NCI-H2171 treated with DMSO at 0.1 percent for 48 hours (cell line): ENCODE measurements at regions not wholly inside any gene's neighbourhood (a gene's known extent, or its start where the extent isn't known, plus 50 kb on each side); places are given as distances from the start of the nearest gene placed in this dataset.

Experiments
- DNase-seq: peaks from one replicate; lab custom pipeline; 2025; lab: John Stamatoyannopoulos, UW

DNA sequence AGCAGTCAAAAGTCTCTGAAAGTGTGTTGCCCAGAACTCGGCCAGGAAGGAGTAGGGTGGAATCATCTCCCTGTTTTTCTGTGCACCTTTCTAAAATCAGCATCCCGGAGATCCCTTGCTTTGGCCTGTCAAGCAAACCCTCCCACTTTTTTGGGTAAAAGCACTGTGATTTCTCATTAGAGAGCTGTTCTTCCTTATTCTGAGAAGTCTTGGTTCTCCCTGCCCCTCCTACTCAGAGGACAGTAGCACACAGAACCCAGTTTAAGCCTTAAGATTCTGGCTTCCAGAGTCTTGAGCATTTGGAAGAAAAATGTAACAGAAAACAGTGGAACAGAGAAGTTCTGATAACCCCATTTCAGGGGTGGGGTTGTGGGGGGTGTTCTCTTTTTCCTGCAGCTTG, 52.6 kb upstream of the KATNAL1 start:
- no peak for DNase-seq

DNA sequence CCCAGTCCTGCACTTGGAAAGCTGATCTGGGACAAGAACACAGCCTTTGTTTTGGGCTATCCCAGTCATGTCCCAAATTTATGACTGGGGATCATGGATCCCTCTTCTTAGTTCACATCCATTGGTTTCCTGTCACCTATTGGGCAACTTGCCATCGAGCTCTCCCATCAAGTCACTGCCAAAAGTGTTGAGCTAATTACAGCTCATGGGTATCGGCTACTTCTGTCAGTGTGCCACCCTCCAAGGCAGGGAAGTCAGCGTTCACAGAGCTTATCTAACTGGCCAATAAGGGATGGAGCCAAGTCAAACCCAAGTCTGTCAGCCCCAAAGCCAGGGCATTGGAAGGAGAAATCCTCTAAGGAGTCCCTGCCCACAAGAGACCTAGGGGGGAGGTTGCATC, 53.2 kb upstream of the KATNAL1 start:
- DNase-seq, result no peak

DNA sequence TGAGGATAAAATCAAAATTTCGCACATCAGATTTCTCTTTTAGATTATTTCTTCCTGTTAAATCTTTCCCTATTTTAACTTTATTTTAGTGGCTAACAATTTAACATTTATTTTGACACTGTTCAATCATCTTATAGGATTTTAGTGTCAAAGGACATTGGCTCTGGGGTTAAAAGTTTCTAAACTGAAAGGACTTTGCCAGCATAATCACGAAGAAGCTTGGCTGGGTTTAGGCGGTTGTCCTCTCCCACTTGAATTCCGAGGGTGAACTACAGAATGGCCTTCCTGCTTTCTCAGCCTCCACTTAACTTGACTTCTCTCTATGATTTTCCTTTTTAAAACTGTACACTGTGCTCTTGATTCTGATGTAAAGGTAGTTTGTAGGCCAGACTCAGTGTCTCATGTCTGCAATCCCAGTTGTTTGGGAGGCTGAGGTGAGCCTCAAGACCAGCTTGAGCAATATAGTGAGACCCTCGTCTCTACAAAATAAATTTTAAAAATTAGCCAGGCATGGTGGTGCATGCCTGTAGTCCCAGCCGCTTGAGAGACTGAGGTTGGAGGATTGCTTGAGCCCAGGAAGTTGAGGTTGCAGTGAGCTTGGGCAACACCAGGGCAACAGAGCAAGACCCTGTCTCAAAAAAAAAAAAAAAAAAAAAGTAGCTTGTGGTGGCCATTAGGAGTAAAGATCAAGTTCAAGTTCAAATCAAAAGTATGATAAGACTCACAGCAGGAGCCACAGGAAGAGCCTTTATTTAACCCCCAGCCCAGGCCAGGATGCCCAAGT, 54.8 kb upstream of the KATNAL1 start:
- no peak for DNase-seq

DNA sequence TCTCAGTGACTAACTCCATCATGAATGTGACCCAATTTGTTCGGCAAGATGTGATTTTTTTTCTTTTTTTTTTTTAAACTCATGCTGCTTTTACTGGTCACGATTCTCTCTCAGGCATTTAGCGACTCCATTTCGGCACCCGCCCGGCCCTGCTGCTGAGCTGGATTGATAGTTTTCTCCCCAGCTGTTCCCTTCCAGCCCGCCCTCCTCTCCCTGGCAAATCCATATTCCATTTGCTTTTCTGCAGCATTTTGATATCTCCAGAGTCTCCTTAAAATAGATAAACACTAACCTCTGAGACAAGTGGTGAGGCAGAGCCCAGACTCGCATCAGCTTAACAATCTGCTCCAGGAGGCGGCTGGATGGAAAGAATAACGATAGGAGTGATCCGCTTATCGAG, 55.5 kb upstream of the KATNAL1 start:
- DNase-seq, result no peak

DNA sequence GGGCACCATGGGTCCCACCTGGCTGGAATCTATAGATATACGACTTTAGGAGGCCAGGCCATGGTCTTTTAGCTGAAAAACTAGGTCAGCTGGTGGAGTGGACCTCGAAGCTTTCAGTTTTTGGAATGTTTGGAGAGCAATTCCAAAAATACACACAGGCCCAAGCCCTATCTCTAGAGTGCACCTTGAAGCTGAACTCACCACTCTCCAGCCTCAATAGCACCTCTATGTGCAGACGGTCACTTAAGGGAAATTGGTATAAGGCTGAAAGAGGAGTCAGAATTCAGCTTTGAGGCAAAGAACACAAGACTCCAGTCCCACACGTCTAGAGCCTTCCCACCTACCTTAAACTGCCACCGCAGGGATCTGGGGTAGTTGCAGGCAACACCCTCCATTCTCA, 56.4 kb upstream of the KATNAL1 start:
- no peak for DNase-seq

DNA sequence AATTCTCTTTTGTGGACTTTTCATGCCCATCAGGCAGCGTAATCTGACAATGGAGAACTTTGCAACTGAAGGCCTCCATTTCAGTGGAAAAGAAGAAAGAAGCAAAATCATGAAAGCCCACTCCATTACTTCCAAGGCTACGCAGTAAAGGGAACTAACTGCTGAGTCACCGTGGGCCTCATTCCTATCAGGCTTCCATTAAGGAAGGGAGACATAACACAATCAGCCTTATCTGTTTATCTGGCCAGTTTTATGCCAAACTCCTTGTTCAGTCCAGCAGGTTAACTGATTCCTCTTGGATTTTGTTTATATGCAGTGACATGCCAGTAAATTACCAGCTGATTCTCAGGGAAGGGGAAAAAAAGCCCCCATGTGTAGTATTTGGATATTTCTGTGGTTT, 56.8 kb upstream of the KATNAL1 start:
- DNase-seq, result no peak

DNA sequence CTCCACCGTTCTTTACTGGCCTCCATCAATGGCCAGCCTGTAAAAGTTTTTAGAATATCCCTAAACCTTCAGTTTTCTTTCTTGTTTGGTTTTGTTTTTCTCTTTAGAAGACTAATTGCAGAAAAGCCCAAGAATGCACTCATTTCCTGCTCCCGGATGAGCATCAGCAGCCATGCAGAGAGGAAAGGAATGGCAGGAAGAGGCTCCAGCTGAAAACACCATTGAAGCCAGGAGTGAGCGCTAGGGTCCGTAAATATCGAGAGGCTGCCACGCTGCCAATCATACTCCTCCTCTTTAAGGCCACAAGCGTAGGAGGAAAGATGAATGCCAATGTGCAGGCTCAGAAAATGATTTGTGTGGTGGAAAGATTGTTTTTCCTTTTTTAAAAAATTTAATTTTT, 57.4 kb upstream of the UBE2L5 start:
- no peak for DNase-seq

DNA sequence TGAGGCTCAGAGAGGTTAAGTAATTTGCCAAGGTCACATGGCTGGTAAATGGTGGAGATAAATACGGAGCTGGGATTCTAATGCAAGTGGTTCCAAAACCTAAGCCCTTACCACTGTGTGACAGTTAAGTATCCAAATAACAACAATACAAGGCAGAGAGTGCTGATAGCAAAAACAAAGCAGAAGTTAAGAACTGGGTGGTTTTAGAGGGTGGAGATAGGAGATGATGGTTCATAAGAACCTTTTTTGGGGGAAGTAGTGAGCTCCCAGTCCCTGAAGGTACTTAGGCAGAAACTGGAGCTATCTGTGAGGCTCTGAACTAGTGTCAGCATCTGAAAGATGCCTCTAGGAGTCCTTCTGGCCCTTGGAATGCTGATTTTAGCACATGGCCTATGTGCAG, 56.2 kb upstream of the UBE2L5 start:
- no peak for DNase-seq

DNA sequence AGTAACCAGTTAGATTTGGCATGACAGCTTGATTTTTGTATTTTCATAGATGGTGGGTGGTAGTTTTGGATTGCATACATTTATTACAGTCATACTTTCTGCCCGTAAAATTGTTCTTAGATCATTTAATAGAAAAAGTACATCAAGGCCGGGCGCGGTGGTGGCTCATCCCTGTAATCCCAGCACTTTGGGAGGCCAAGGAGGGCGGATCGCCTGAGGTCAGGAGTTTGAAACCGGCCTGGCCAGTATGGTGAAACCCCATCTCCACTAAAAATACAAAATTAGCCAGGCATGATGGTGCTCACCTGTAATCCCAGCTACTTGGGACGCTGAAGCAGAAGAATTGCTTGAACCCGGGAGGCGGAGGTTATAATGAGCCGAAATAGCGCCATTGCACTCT, 55.0 kb upstream of the UBE2L5 start:
- DNase-seq, result no peak

DNA sequence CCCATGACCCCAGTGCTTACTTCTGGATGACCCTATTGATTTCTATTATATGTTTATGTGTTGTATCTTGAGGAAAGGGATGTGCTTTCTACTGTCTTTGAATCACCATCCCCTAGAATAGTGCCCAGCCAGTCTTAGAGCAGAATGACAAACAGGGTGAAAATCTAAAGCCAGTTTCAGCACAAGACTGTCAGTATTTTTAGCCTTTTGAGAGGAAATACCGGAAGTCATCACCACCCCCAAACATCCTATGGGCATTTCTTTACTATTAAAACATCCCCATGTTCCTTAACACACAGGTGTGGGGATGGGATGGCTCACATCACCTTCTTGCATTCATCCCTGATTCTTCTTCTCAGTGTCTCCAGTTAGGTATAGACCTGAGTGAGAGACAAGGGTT, 52.1 kb upstream of the UBE2L5 start:
- DNase-seq, result no peak

DNA sequence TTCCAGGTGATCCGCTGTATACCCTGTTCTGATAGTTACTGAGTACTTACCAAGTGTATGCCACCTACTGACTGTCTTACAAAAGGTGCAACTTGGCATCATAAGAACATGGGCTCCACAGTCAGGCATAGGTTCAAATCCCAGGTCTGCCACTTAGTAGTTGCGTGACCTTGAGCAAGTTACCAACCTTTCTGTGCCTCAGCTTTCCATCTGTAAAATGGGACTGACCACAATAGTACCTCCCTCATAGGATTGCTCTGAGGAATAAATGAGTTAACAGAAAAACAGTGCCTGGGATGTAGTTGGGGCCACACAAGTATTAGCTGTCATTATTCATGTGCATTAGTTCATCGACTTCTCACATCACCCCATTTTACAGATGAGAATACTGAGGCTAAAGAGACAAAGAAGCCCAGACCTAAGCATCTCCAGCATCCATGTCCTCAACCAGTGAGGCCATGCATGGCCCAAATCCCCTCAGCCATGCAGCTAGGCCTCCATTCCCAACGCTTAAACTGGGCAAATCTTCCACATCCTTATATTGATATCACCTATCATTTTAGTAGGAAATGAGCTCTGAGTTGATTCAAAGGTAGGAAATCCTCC, 51.3 kb upstream of the UBE2L5 start:
- DNase-seq, result no peak

DNA sequence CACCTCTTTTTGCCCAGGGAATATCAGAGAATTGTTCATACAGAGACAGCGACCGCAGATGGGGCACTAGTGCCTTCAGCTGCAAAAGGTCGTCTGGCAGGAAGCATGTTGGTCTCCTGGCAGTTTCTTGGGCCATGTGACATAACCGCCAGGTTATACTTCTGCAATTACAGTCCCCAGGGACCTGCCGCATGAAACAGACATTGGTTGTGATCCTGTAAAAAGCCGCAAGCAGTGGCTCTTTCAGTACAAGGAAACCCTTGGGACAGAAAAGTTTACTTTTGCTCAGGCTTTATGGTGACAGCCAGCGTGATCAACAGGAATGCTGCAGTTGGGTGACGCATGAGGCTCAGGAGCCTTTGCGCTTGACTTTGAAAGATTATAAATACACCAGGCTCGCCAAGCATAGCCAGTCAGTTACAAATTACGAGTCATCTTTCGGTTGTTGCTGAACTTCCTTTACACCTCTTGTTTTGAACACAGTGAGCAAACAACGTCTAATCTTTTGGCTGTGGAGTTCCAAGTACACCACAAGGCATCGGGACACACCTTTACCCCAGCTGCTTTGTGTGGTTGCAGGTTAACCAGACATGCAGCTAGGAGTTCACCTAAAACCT, 50.5 kb upstream of the UBE2L5 start:
- peak; percentile 84 for DNase-seq
